ENCODE measurements at regions not wholly inside any gene's neighbourhood (a gene's known extent, or its start where the extent isn't known, plus 50 kb on each side); places are given as distances from the start of the nearest gene placed in this dataset.

- TF ChIP-seq CTCF (conservative IDR thresholded peaks at IDR 0.05; ENCODE audit: low read depth, low read length): no peak
- no peak for TF ChIP-seq RAD21 (IDR thresholded peaks at IDR 0.05; ENCODE audit: low read length)
- no peak for TF ChIP-seq CEBPB (IDR thresholded peaks at IDR 0.05; ENCODE audit: low read depth, low read length)
- no peak for TF ChIP-seq FOS (IDR thresholded peaks at IDR 0.05; ENCODE audit: low read depth, low read length)
- TF ChIP-seq RFX5 (IDR thresholded peaks at IDR 0.05; ENCODE audit: low read depth, low read length): no peak
- no peak for TF ChIP-seq POLR2A (IDR thresholded peaks at IDR 0.05; ENCODE audit: low read depth, low read length)
- TF ChIP-seq MAFK (IDR thresholded peaks at IDR 0.05; ENCODE audit: low read depth, low read length): no peak
- TF ChIP-seq, protein P1, sequence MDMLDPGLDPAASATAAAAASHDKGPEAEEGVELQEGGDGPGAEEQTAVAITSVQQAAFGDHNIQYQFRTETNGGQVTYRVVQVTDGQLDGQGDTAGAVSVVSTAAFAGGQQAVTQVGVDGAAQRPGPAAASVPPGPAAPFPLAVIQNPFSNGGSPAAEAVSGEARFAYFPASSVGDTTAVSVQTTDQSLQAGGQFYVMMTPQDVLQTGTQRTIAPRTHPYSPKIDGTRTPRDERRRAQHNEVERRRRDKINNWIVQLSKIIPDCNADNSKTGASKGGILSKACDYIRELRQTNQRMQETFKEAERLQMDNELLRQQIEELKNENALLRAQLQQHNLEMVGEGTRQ (IDR thresholded peaks at IDR 0.05; ENCODE audit: low read depth, low read length): no peak
- TF ChIP-seq NFE2L2 (IDR thresholded peaks at IDR 0.05; ENCODE audit: low read depth, low read length): no peak
- TF ChIP-seq, protein P2, sequence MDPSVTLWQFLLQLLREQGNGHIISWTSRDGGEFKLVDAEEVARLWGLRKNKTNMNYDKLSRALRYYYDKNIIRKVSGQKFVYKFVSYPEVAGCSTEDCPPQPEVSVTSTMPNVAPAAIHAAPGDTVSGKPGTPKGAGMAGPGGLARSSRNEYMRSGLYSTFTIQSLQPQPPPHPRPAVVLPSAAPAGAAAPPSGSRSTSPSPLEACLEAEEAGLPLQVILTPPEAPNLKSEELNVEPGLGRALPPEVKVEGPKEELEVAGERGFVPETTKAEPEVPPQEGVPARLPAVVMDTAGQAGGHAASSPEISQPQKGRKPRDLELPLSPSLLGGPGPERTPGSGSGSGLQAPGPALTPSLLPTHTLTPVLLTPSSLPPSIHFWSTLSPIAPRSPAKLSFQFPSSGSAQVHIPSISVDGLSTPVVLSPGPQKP (IDR thresholded peaks at IDR 0.05; ENCODE audit: borderline replicate concordance, low read depth, low read length): no peak
Observed at GRCh38 chr1:3989465-3989864, 89.4 kb upstream of the C1orf174 start.
